ENCODE measurements at regions not wholly inside any gene's neighbourhood (a gene's known extent, or its start where the extent isn't known, plus 50 kb on each side); places are given as distances from the start of the nearest gene placed in this dataset.

DNA sequence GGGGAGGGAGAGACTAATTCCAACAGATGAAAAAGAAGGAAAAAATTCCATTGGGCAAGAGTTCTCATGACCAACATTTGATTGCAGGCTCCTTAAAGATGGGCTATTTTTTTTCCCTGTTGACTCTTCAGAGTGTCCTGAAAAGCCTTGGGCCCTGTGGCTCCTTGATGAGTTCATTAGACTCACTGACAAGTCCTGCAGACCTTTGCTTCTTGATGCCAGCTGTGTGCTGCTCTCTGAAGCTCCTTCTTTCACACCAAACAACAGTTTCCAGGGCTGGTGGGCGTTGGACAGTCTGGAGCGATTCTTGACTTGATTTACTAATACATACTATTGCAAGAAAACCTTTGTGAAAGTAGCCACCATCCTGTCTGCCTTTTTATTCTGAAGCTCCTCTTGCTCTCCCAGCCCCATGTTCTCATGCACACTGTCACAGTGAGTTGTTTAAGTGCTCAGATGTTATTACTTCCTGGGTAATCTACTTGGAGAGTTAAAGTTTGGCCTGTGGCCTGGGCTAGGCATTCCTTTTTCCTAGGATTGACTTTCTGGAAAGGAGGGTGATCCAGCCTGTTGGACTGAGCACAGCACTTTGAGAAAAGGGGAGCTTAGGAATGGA, 250.3 kb downstream of the PTEN start:
- TF ChIP-seq, protein P1, sequence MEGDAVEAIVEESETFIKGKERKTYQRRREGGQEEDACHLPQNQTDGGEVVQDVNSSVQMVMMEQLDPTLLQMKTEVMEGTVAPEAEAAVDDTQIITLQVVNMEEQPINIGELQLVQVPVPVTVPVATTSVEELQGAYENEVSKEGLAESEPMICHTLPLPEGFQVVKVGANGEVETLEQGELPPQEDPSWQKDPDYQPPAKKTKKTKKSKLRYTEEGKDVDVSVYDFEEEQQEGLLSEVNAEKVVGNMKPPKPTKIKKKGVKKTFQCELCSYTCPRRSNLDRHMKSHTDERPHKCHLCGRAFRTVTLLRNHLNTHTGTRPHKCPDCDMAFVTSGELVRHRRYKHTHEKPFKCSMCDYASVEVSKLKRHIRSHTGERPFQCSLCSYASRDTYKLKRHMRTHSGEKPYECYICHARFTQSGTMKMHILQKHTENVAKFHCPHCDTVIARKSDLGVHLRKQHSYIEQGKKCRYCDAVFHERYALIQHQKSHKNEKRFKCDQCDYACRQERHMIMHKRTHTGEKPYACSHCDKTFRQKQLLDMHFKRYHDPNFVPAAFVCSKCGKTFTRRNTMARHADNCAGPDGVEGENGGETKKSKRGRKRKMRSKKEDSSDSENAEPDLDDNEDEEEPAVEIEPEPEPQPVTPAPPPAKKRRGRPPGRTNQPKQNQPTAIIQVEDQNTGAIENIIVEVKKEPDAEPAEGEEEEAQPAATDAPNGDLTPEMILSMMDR (IDR thresholded peaks at IDR 0.05) = no peak
- no peak for TF ChIP-seq POLR2A (IDR thresholded peaks at IDR 0.05)

Measured in Peyer's patch (tissue), 4 donors.